Cardiac muscle cell (in vitro differentiated cells and primary cell): ENCODE measurements at regions not wholly inside any gene's neighbourhood (a gene's known extent, or its start where the extent isn't known, plus 50 kb on each side); places are given as distances from the start of the nearest gene placed in this dataset.

Source experiments
- DNase-seq, 2 donors: peaks; one replicate each; pipeline versions ENCODE4 v3.0.0 to v3.0.0-alpha.2; 2010 to 2017; ENCODE audit warnings: low read depth in 1 of 2, low spot score in 1 of 2
- H3K27ac ChIP-seq: fragments of 200-600 bp; sonication (generic); 2 replicates; pipeline ENCODE4 v1.5.1; 2016
- H3K27me3 ChIP-seq: fragments of 200-600 bp; sonication (generic); 2 replicates; pipeline ENCODE4 v1.6.0; 2016; ENCODE audit warnings: control low read depth
- H3K36me3 ChIP-seq: fragments of 200-600 bp; sonication (generic); 2 replicates; pipeline ENCODE4 v1.5.1; 2016; ENCODE audit warnings: control low read depth
- H3K4me1 ChIP-seq: fragments of 200-600 bp; sonication (generic); 2 replicates; pipeline ENCODE4 v1.8.1; 2017; ENCODE audit warnings: low read depth, mild to moderate bottlenecking, mixed run types
- H3K4me3 ChIP-seq: fragments of 200-600 bp; sonication (generic); 2 replicates; pipeline ENCODE4 v1.5.1; 2016; ENCODE audit warnings: mild to moderate bottlenecking
- H3K9me3 ChIP-seq: fragments of 200-600 bp; sonication (generic); 2 replicates; pipeline ENCODE4 v1.5.1; 2017; ENCODE audit warnings: low read depth, mild to moderate bottlenecking, control low read depth
- TF ChIP-seq, protein P1 (sequence below): IDR thresholded peaks from 2 replicates; pipeline ENCODE4 v1.5.1; 2012; ENCODE audit warnings: low read depth, mild to moderate bottlenecking, low read length

DNA sequence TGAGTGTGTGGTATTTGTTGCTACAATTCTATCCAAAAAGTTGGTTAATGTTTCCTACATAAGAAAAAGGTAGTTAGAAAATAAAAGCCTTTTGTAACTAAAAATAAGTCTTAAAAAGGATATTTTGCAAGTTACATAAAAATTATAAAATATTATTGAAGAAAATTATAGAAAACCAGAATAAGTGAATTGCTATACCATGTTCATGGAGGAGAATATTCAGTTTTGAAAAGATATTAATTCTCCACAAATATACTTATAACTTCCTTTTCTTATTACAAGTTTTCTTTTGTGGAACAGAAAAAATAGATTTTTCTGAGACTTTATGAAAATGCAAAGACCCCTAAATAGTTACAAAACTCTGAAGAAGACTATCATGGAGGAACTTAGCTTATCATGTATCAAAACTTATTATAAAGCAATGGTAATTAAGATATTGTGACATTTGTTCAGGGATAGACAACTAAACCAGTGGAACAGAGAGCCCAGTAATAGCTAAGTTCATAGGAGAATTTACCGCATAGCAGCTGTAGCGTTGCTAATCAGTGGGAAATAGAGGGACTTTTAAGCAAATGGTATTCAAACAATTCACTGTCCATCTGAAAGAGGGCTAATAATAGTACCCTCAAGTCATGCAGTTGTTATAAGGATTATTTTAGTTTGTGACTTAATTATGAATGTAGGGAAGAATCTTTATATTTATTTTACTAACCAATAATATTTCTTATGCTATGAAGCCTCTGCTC, 515.2 kb upstream of the ZNF608 start:
- H3K27ac ChIP-seq = no peak overlapping the region
- H3K4me1 ChIP-seq = peaks cover 24% of the 10 kb centered on the region
- H3K36me3 ChIP-seq = no peaks in the 10 kb centered on the region
- DNase-seq = no peak
- no peaks in the 10 kb centered on the region for H3K27me3 ChIP-seq
- no peak overlapping the region for H3K4me3 ChIP-seq
- TF ChIP-seq, protein P1, sequence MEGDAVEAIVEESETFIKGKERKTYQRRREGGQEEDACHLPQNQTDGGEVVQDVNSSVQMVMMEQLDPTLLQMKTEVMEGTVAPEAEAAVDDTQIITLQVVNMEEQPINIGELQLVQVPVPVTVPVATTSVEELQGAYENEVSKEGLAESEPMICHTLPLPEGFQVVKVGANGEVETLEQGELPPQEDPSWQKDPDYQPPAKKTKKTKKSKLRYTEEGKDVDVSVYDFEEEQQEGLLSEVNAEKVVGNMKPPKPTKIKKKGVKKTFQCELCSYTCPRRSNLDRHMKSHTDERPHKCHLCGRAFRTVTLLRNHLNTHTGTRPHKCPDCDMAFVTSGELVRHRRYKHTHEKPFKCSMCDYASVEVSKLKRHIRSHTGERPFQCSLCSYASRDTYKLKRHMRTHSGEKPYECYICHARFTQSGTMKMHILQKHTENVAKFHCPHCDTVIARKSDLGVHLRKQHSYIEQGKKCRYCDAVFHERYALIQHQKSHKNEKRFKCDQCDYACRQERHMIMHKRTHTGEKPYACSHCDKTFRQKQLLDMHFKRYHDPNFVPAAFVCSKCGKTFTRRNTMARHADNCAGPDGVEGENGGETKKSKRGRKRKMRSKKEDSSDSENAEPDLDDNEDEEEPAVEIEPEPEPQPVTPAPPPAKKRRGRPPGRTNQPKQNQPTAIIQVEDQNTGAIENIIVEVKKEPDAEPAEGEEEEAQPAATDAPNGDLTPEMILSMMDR = no peak
- no peaks in the 10 kb centered on the region for H3K9me3 ChIP-seq

DNA sequence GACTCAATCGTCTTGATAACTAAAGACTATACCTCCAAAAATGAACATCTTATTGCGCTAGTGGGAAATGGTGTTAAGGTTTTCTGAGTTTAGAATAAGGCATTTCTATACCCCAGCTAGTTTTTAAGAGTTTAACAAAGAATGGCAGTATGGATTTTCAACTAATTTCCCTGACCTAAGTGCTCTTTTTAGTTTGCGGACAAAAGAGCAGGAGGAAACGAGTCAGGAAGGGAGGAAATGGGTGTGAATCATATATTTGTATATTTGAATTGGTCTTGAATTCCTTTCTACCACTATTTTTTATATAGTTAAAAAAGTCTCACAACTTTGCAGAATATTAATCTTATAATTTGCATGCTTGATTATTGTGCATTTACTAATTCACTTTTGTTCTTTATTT, 516.3 kb upstream of the ZNF608 start:
- H3K27ac ChIP-seq = no peak overlapping the region
- TF ChIP-seq, protein P1 = no peak
- no peaks in the 10 kb centered on the region for H3K9me3 ChIP-seq
- DNase-seq = no peak
- H3K36me3 ChIP-seq = no peaks in the 10 kb centered on the region
- H3K4me1 ChIP-seq = peaks cover 13% of the 10 kb centered on the region
- H3K27me3 ChIP-seq = no peaks in the 10 kb centered on the region
- no peak overlapping the region for H3K4me3 ChIP-seq

DNA sequence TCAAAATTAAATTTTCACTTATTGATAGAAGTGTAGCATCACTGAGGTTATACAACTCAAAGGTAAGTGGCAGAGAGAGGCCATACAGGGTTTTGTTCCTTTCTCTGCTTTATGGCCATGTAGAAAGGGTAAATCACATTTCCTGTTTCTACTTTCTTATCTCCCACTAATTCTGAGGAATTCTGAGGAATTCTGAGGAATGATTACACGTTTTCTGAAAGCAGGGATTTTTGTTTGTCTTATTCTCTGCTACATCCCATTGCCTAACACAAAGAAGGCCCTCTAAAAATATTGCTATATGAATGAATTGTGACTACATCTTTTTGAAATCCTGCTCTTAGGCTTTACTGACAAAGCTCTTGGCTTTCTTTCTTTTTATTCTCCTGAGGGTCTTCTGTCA, 516.9 kb upstream of the ZNF608 start:
- DNase-seq = peak in 1 of 2 donors; percentile 41
- Histone ChIP-seq H3K27ac (no peak overlapping the region), H3K4me3 (no peak overlapping the region), H3K27me3 (no peaks in the 10 kb centered on the region), H3K4me1 (peaks cover 8% of the 10 kb centered on the region), H3K9me3 (no peaks in the 10 kb centered on the region), H3K36me3 (no peaks in the 10 kb centered on the region)
- TF ChIP-seq, protein P1 = no peak

DNA sequence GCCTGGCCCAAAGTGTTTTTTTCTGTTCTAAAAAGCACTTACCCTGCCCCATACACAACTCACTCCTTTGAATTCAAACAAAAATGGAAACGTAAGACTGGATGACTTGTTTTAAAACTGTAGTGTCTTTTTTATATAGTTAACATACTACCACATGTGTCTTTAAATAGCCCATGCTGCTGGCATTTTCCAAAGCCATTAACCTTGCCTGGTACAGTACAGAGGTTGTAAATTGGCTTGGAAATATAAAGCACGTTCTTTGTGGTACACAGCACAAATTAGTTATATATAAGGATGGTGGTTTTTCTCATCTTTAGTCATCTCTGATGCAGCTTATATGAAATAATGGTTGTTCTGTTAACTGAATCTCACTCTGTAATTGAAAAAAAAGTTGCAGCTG, 519.7 kb upstream of the ZNF608 start:
- H3K9me3 ChIP-seq = no peaks in the 10 kb centered on the region
- no peak for DNase-seq
- no peak overlapping the region for H3K4me3 ChIP-seq
- no peaks in the 10 kb centered on the region for H3K27me3 ChIP-seq
- no peaks in the 10 kb centered on the region for H3K36me3 ChIP-seq
- H3K27ac ChIP-seq = no peak overlapping the region
- no peaks in the 10 kb centered on the region for H3K4me1 ChIP-seq
- TF ChIP-seq, protein P1 = no peak

DNA sequence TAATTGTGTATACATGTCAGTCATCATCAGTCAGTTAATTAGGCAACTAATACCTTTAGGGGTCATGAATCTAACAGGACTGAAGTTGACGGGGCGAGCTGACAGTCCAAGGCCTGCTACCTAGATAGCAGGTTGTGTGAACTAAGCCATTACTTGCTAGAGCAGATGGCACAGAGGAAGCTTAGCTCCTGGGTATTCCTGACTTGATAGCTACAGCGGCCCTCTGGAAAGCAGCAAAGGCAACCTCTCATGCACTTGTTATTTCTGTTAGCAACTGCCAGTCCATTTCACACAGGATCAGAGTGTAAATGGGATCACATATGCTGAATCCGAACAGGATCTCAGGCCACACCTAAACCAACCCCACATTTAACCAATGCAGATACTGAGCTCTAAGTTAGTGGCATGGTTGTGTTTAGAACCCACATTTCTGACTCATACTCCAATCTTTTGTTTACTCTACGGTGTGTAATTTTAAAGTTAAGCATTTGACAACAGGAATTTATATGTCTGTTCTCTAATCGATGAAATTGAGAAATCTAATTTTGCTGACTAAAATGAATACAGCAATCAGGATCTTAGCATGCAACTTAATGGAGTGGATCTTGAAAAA, 521.3 kb upstream of the ZNF608 start:
- no peaks in the 10 kb centered on the region for H3K9me3 ChIP-seq

More for the DNA sequence above, 521.3 kb upstream of the ZNF608 start:
- H3K36me3 ChIP-seq = no peaks in the 10 kb centered on the region
- H3K4me3 ChIP-seq = no peak overlapping the region
- no peak for DNase-seq
- TF ChIP-seq, protein P1 = no peak
- no peaks in the 10 kb centered on the region for H3K27me3 ChIP-seq
- H3K4me1 ChIP-seq = no peaks in the 10 kb centered on the region
- H3K27ac ChIP-seq = no peak overlapping the region
